ENCODE measurements at regions not wholly inside any gene's neighbourhood (a gene's known extent, or its start where the extent isn't known, plus 50 kb on each side); places are given as distances from the start of the nearest gene placed in this dataset.

DNA sequence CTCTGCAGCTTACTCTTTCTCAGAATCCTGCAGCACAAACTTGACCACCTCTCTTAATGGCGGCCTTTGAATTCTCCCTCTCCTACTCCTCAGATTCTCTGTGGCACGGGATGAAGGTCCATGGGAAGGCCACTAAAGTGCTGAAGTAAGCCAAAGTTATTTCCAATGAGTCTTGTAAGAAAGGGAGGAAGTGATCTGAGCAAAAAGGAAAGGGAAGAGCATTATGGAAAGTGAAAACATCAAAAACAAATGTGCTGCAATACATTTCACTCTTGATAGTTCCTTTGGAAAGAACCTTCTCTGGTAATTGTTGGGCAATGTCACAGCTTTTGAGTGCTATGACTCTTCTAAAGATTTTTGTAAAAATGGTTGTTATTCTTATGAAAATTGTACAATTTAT, 54.3 kb upstream of the CAMK2D start:
- no peak overlapping the region for H3K4me2 ChIP-seq (ENCODE audit: low read length)
- no peak overlapping the region for H3K4me3 ChIP-seq (ENCODE audit: insufficient read depth, low read depth, low read length)
- no peak for DNase-seq (ENCODE audit: low read depth)
- H4K20me1 ChIP-seq (ENCODE audit: insufficient read depth, low read length), result no peaks in the 10 kb centered on the region
- H3K79me2 ChIP-seq (ENCODE audit: insufficient read depth, low read length), result no peaks in the 10 kb centered on the region
- Mint-ChIP-seq H3K4me1 (ENCODE audit: low read depth, unreplicated experiment) (peaks cover 7% of the 10 kb centered on the region), H3K27ac (ENCODE audit: unreplicated experiment) (no peak overlapping the region), H3K27me3 (ENCODE audit: low read depth, unreplicated experiment) (no peaks in the 10 kb centered on the region), H3K9me3 (ENCODE audit: unreplicated experiment) (no peaks in the 10 kb centered on the region), H3K4me3 (ENCODE audit: unreplicated experiment) (no peak overlapping the region), H3K36me3 (ENCODE audit: low read depth, unreplicated experiment) (no peaks in the 10 kb centered on the region)
- no peak for TF ChIP-seq EZH2 (IDR thresholded peaks at IDR 0.05; ENCODE audit: insufficient read depth, low read length)
- TF ChIP-seq, protein P1, sequence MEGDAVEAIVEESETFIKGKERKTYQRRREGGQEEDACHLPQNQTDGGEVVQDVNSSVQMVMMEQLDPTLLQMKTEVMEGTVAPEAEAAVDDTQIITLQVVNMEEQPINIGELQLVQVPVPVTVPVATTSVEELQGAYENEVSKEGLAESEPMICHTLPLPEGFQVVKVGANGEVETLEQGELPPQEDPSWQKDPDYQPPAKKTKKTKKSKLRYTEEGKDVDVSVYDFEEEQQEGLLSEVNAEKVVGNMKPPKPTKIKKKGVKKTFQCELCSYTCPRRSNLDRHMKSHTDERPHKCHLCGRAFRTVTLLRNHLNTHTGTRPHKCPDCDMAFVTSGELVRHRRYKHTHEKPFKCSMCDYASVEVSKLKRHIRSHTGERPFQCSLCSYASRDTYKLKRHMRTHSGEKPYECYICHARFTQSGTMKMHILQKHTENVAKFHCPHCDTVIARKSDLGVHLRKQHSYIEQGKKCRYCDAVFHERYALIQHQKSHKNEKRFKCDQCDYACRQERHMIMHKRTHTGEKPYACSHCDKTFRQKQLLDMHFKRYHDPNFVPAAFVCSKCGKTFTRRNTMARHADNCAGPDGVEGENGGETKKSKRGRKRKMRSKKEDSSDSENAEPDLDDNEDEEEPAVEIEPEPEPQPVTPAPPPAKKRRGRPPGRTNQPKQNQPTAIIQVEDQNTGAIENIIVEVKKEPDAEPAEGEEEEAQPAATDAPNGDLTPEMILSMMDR (IDR thresholded peaks at IDR 0.05; ENCODE audit: insufficient read depth, low read depth, low read length), result no peak
- no peaks in the 10 kb centered on the region for H3K9me3 ChIP-seq (ENCODE audit: insufficient read depth, low read depth, low read length)
- H2AFZ ChIP-seq (ENCODE audit: low read depth, low read length), result no peak overlapping the region
- H3K27me3 ChIP-seq (ENCODE audit: insufficient read depth, low read length), result no peaks in the 10 kb centered on the region
- no peak for FAIRE-seq
- no peaks in the 10 kb centered on the region for H3K36me3 ChIP-seq (ENCODE audit: insufficient read depth, low read length)
- no peak overlapping the region for H3K9ac ChIP-seq (ENCODE audit: low read length)
- no peak overlapping the region for H3K27ac ChIP-seq (ENCODE audit: low read depth, low read length)
- no peaks in the 10 kb centered on the region for H3K4me1 ChIP-seq (ENCODE audit: insufficient read depth, low read length)

DNA sequence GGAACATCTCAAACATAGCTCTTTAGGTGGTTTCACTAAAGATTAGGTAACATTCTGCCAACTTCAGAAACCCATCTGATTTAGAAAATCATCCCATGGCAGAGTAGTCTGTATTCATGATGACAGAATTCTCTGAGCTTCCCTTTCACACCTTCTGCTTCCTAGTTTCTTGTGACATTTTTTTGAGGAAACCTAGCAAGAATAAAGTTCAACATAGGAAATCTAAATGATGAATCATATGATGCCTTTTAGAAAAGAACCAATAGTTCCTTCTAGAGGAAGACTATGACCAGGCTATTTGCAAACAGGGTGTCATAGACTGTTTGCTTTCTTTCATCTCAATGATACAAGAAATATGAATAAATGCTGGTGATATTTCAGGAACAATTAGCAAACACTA, 49.8 kb upstream of the CAMK2D start:
- H2AFZ ChIP-seq (ENCODE audit: low read depth, low read length), result no peak overlapping the region
- no peak overlapping the region for H3K4me3 Mint-ChIP-seq (ENCODE audit: unreplicated experiment)
- H3K9me3 Mint-ChIP-seq (ENCODE audit: unreplicated experiment), result no peaks in the 10 kb centered on the region
- no peaks in the 10 kb centered on the region for H4K20me1 ChIP-seq (ENCODE audit: insufficient read depth, low read length)
- no peak for TF ChIP-seq EZH2 (IDR thresholded peaks at IDR 0.05; ENCODE audit: insufficient read depth, low read length)
- TF ChIP-seq, protein P1 (IDR thresholded peaks at IDR 0.05; ENCODE audit: insufficient read depth, low read depth, low read length), result no peak
- DNase-seq (ENCODE audit: low read depth) (no peak), FAIRE-seq (peak; percentile 58)
- H3K79me2 ChIP-seq (ENCODE audit: insufficient read depth, low read length), result no peaks in the 10 kb centered on the region
- no peak overlapping the region for H3K9ac ChIP-seq (ENCODE audit: low read length)
- no peak overlapping the region for H3K4me2 ChIP-seq (ENCODE audit: low read length)
- H3K9me3 ChIP-seq (ENCODE audit: insufficient read depth, low read depth, low read length), result no peaks in the 10 kb centered on the region
- H3K4me1 ChIP-seq (ENCODE audit: insufficient read depth, low read length), result no peaks in the 10 kb centered on the region
- no peaks in the 10 kb centered on the region for H3K36me3 ChIP-seq (ENCODE audit: insufficient read depth, low read length)
- no peaks in the 10 kb centered on the region for H3K27me3 ChIP-seq (ENCODE audit: insufficient read depth, low read length)
- H3K36me3 Mint-ChIP-seq (ENCODE audit: low read depth, unreplicated experiment), result no peaks in the 10 kb centered on the region
- H3K27ac Mint-ChIP-seq (ENCODE audit: unreplicated experiment), result peak overlapping the region; percentile 10
- no peak overlapping the region for H3K27ac ChIP-seq (ENCODE audit: low read depth, low read length)
- peaks cover 7% of the 10 kb centered on the region for H3K4me1 Mint-ChIP-seq (ENCODE audit: low read depth, unreplicated experiment)
- no peak overlapping the region for H3K4me3 ChIP-seq (ENCODE audit: insufficient read depth, low read depth, low read length)
- no peaks in the 10 kb centered on the region for H3K27me3 Mint-ChIP-seq (ENCODE audit: low read depth, unreplicated experiment)
